Activated CD8-positive, alpha-beta memory T cell treated with anti-CD3 and anti-CD28 coated beads for 36 hours (primary cell): ENCODE measurements at regions not wholly inside any gene's neighbourhood (a gene's known extent, or its start where the extent isn't known, plus 50 kb on each side); places are given as distances from the start of the nearest gene placed in this dataset.
"Not testable (repeated sequence)": the region's sequence is repeated elsewhere in the genome, so short reads cannot be mapped to it uniquely, and the experiment has no call there.

Source experiments
- CTCF ChIA-PET: fragments of 350-600 bp; sonication (Branson Sonifier 250); formaldehyde crosslinking; loops from one replicate; lab custom pipeline; 2021; ENCODE audit warnings: antibody characterized with exemption; lab: Charles Lee
- POLR2A ChIA-PET: fragments of 350-600 bp; sonication (Branson Sonifier 250); formaldehyde crosslinking; loops from one replicate; lab custom pipeline; 2021; ENCODE audit warnings: antibody characterized with exemption; lab: Charles Lee

- ChIA-PET CTCF (interaction anchor here (1.1 kb wide), 1 partner anchor 14 kb away, joined by 3 read pairs; no protein-coding TSS in a partner anchor), POLR2A (no interaction called here)
These were observed 111.8 kb upstream of the FRMPD4 start for GRCh38 chrX:12026481-12026880.

GRCh38 chrX:12032082-12032481 lies 106.2 kb upstream of the FRMPD4 start:
- CTCF ChIA-PET, result no interaction called here

GRCh38 chrX:12034741-12035140 lies 103.5 kb upstream of the FRMPD4 start:
- CTCF ChIA-PET, result no interaction called here
- POLR2A ChIA-PET, result no interaction called here

More at GRCh38 chrX:12032082-12032481, 106.2 kb upstream of the FRMPD4 start:
- POLR2A ChIA-PET, result no interaction called here

- ChIA-PET CTCF (no interaction called here), POLR2A (no interaction called here)
These were observed 95.7 kb upstream of the FRMPD4 start for GRCh38 chrX:12042615-12043014.

GRCh38 chrX:12052109-12052508 lies 86.2 kb upstream of the FRMPD4 start:
- ChIA-PET POLR2A (no interaction called here), CTCF (no interaction called here)

- ChIA-PET CTCF (no interaction called here), POLR2A (no interaction called here)
These were observed 80.2 kb upstream of the FRMPD4 start for GRCh38 chrX:12058087-12058486.

- ChIA-PET POLR2A (no interaction called here), CTCF (no interaction called here)
These were observed 77.6 kb upstream of the FRMPD4 start for GRCh38 chrX:12060489-12061260.

- CTCF ChIA-PET, result no interaction called here
- POLR2A ChIA-PET, result no interaction called here
These were observed 73.0 kb upstream of the FRMPD4 start for GRCh38 chrX:12065251-12065650.

- POLR2A ChIA-PET, result no interaction called here
- CTCF ChIA-PET, result no interaction called here
These were observed 62.2 kb upstream of the FRMPD4 start for GRCh38 chrX:12076046-12076445.

- CTCF ChIA-PET, result no interaction called here
- POLR2A ChIA-PET, result no interaction called here
These were observed 58.0 kb upstream of the FRMPD4 start for GRCh38 chrX:12080265-12080664.

GRCh38 chrX:12082959-12083358 lies 55.3 kb upstream of the FRMPD4 start:
- CTCF ChIA-PET, POLR2A ChIA-PET: not testable (repeated sequence)
